OCI-LY7 (cell line): ENCODE measurements at regions not wholly inside any gene's neighbourhood (a gene's known extent, or its start where the extent isn't known, plus 50 kb on each side); places are given as distances from the start of the nearest gene placed in this dataset.

Experiments
- EZH2phosphoT487 ChIP-seq: fragments of 200-600 bp; sonication (generic); IDR thresholded peaks from 2 replicates; pipeline ENCODE4 v1.6.1; 2018; ENCODE audit warnings: low read depth, borderline replicate concordance, mild to moderate bottlenecking, mixed run types, antibody characterized with exemption, low read length, moderate library complexity, mixed read lengths
- TF ChIP-seq, protein P1 (sequence below): fragments of 200-600 bp; sonication (generic); conservative IDR thresholded peaks from 2 replicates; pipeline ENCODE4 v1.5.1; 2014; ENCODE audit warnings: mild to moderate bottlenecking, antibody characterized with exemption, low read length, moderate library complexity, mixed read lengths

DNA sequence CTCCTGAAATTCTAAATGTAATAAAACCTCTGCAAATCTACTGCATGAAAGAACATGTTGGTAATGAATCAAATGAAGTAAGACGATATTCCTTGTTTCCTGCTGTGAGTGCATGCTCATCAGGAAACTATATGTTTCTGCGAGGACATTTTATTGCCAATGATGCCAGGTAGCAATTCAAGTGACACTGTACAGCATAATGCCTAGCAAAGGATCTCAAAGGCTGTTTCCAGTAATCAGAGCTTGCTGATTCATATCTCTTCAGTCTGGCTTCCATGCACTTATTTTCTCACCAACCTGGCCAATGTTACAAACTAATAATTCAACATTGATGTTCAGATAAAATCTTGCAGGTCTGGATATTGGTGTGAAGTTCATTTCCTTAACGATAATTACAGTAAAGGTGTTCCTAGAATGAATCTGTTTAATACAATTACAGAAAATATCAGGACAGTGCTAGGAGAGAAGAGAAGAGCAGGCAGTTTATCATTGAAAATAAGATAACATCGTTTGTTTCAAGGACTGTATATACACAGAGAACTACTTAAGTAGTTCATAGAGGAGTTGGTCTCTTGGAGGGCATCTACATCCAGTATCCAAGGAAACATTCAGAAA lies 568.5 kb upstream of the SOX11 start:
- TF ChIP-seq, protein P1, sequence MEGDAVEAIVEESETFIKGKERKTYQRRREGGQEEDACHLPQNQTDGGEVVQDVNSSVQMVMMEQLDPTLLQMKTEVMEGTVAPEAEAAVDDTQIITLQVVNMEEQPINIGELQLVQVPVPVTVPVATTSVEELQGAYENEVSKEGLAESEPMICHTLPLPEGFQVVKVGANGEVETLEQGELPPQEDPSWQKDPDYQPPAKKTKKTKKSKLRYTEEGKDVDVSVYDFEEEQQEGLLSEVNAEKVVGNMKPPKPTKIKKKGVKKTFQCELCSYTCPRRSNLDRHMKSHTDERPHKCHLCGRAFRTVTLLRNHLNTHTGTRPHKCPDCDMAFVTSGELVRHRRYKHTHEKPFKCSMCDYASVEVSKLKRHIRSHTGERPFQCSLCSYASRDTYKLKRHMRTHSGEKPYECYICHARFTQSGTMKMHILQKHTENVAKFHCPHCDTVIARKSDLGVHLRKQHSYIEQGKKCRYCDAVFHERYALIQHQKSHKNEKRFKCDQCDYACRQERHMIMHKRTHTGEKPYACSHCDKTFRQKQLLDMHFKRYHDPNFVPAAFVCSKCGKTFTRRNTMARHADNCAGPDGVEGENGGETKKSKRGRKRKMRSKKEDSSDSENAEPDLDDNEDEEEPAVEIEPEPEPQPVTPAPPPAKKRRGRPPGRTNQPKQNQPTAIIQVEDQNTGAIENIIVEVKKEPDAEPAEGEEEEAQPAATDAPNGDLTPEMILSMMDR: no peak
- no peak for TF ChIP-seq EZH2phosphoT487
